RPMI8226 (cell line): ENCODE measurements at regions not wholly inside any gene's neighbourhood (a gene's known extent, or its start where the extent isn't known, plus 50 kb on each side); places are given as distances from the start of the nearest gene placed in this dataset.

ENCODE experiments used
- DNase-seq: peaks from one replicate; pipeline ENCODE4 v3.0.0-alpha.2; 2015

DNA sequence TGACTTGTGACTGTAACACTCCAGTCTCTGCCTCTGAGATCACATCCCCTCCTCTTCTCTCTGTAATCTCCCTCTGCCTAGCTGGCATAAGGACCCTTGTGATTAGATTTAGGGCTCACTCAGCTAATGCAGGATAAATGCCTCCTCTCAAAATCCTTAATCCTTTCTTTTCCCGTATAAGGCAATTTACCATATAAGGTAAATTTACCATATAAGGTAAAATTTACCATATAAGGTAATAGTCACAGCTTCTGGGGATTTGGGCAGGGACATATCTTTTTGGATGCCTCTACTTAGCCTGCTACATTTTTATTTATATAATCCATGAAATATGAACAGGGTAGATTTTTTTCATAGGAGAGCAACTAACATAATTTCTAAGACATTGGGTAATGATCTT is 318.0 kb upstream of the PUM3 start:
- no peak for DNase-seq

DNA sequence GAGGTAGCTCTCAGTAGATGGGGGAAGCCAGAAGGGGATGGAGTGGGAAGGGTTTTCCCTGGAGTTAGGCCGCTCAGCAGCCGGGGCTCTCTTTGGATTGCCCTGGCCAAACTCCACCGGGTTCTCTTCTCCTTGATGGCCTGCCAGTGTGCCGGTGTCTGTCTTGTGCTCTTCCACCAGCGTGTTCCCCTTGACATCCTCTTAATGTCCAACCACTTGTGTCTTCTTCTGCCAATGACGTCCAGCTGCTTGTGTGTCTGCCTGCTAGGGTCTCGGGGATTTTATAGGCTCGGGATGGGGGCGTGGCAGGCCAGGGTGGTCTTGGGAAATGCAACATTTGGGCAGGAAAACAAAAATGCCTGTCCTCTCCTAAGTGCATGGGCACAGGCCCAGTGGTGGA is 313.1 kb upstream of the PUM3 start:
- no peak for DNase-seq

DNA sequence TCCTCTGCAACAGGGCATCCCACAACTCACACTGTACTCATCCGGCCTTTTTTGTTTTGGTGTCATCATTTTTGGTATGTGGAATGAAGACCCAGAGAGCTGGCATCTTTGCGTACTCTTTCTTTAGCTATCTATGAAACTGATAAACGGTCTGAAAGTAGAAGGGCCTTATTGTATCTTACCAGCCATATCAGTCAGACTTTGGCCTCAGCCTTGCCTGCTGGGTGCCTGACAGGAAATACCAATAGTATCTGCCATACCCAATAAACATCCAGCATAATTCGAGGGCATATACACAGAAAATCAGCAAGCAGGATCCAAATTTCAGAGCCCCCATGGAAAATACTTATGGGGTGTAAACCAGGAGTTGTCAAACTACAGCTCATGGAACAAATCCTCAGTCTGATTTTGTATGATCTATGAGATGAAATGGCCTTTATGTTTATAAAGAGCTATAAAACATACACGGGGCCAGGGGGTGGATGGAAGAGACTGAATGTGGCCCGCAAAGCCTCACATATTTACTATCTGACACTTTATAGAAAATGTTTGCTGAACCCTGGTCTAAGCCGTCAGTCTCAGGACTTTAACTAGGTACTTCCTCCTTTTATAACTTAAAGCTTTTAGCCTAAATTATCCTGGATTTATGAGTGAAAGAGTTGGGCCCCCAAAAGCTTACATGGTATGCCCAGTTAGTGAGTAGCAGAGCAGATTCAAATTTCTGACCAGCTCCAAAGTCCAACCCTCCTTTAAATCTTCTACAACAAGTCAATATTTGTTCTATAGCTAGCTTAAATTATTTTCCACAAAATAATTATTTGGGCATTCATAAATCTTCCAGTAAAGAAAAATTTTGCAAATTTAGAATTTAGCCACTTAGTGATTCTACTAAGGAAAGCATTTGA is 308.0 kb upstream of the PUM3 start:
- DNase-seq: no peak

DNA sequence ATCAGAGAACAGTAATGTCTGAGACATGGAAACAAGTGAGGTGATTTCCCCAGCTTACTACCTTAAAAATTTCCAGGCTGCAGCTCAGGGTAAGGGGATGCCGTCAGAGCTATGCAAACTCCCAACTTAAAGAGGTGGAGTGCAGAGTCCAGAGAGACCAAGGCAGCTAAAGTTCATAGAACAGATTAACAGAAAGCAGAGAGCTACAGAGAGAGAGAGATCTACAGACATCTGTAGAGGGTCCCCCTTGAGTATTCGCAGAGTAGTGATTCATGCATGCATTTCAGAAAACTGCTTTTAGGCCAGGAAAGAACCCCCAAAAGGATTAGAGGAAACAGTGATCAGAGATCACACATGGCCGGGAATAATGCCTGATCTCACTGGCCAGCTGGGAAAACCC is 306.2 kb upstream of the PUM3 start:
- no peak for DNase-seq

DNA sequence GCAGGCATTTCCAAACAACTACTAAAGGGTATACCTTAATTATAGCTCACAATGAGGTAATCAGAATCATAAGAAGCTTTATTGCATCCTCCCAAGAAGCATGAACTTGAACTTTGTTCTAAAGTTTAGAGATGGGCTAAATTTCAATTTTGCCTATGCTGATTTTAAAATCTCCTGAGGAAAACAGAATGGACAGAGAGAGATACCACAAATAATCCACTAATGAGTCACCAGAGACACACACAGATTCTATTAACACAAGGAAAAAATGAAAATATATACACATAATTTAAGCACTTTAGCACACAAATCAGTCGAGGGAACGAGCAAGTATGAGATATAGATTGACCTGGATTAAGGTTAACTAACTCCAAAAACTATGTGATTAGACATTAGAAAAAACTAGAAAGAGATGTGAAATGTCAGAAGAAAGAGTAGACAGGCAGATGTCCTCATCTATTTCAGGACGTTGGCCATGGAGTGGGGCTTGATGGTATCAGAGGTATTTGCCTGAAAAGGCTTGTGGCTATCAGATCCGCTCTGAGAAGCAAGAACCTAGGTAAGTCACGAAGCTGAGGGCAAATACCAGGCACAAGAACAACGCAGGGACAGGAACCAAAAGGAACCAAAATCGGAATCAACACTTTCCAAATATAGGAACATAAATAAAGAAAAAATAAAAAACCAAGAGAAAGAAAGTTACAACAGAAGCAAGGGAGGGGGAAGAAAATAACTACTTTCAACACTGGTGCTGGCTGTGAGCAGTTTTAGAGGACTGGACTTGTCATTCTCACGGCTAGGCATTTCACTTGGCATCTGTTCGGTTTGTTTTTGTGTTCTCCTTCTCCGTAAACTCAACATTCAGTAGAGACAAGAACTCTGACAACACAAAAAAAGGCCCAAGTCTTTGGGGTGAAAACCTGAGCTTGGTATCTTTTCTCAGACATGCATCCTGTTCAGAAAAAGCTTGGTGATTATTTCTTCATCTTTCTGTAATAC is 294.6 kb upstream of the PUM3 start:
- no peak for DNase-seq

DNA sequence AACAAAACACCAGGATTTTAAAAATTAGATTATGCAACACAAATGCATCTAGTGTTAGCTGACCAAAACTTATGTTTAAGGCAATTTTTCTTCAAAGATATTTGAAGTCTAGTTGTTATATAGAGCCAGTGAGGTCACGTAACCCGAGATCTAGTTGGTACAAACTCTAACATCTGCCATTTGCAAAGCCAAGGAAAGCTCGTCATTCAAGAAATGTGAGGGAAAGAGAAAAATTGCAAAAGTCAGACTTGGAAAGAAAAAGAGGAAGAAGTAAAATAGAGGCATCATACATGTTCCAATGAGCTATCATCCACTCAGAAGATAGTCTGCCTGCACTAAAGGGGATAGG is 293.4 kb upstream of the PUM3 start:
- no peak for DNase-seq

DNA sequence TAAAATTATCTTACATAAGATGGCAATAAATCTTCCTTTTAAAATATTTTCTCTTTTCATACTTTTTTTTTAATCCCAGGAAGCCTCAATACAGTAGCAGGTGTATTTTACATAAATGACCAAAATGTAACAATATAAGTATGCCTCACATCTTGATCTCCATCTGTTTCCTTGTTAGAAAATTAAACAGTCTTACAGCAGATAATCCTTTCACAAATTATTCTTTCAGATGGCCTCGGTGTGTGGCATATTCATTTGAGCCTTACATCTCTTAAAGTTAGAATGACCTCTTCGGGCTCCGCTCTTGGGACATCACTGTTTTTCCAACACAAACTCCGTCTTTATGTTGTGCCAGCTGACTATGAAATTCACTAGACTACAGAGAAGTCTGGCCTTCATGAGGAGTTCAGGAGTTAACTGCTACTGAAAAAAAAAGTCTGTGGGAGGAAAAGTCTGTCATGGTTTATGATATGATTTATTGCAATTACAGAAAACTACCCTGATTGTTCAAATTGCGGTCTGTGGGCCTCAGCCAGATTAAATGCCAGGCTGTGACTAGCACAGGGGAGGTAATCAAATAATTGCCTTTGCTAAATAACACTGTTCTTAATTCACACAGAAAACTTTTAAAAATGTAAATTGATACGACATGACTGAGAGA is 292.9 kb upstream of the PUM3 start:
- DNase-seq: no peak

DNA sequence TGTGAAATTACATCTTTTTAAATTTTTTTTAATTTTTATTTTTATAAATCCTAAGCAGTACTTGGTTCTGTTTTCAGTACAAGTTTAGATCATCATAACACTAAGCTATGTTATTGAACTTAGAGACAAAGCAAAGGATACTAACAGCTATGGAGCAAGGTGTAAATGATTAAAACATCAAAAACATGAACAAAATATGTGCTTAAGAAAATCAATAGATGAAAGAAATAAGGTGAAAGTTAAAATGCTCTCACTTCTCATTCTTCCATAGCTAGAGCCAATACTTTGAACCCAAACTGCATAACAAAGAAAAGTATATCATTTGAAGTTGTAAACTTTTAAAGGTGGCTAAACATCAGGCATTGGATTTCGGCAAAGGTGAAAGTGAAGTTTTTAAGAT is 292.3 kb upstream of the PUM3 start:
- DNase-seq: no peak

DNA sequence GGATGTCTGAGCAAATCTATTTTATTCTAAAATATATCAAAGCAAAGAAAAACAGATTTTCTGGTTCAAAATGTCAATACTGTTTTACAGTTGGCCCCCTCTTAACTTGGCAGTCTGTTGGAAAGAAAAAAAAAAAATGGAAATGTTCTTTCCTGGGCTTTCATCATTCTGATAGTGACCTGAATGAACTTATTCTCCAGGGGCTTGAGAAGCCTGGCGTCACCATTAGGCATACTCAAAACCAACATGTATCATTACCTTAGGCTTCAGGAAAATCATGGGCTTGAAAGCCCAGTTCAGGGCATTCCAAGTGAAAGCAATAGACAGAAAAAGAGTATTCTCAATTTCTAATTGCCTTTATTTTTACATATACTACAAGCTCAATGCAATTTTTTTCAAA is 283.7 kb upstream of the PUM3 start:
- no peak for DNase-seq

DNA sequence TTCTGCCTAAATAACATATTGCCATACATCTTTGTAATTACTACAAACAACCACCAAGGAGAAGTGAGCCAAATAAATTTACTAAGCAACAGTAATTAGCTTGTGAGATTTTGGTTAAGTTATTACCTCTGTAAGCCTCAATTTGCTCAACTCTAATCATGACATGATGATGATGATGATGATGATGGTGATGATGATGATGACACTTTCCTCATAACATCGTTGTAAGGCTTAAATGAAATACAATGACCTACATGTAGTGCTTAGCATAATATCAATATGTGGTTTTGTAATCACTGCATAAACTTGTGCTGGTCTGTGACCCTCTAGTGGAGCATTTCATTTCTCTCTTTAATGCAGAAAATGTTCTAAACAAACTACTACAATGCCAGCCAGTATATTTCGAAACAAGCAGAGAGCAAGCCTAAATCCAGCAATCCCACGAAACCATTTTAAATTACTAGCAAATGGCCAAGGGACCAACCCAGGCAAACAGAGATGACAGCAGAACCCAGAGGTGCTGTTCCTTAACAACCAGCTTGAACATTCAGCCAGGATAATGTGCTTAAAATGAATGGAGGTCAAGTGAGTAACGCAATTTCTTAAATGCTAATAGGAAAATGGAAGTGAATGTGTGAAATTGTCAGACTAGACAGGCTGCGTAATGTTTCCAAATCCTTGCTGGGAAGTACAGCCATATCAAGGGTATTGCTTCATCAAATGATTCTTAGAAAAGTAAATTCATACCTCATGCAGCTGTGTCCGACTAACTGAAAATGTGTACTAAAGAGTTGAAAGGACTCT is 281.9 kb upstream of the PUM3 start:
- no peak for DNase-seq

DNA sequence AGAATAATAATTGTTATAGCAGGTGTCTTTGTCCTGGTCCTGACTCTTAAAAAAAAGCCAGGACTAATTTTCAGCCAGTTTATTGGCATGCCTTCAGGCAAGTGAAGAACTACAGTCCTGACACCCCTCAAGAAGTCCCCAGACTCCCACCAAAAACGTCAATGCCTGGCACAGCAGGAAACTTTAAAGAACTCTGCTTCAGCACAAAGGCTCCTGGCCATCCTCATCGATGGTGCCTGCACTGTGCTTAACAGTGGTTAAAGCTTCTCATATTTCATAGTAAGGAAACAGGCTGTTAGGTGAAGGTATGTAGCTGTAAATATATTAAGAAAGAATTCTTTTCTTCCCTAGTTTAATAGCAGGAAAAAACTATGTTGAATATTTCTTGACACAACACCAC is 280.1 kb upstream of the PUM3 start:
- DNase-seq: no peak

DNA sequence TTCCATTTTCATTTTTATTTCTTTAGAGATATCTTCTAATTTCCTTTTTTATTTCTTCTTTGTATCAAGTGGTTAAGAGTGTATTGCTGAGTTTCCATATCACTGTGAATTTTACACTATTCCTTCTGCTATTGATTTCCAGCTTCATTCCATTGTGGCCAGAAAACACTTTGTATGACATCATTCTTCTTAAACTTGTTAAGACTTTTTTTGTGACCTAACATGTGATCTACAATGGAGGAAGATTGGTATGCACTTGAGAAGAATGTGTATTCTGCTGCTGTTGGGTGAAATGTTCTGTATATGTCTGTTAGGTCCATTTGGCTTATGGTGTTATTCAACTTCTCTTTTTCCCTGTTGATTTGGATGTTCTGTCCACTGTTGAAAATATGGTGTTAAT is 274.2 kb upstream of the PUM3 start:
- DNase-seq: no peak

DNA sequence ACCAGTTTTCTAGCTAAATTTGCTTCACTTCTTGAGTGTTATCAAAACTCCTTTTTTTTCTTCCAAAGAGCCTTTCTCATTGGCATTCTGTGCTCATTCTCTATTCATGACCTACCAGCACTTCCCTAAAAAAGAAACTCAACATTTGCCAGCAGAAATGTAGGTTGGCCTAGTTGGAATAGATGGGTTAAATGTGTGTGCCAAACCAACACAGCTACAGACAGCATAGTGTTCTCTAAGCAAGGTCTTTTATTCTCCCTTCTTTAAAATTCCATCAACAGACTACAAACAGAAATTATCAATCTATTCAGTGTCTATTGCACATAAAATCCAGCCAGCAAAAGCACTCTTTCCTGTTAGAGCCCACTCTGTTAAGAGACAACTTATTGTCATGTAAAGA is 255.8 kb upstream of the PUM3 start:
- DNase-seq: no peak

DNA sequence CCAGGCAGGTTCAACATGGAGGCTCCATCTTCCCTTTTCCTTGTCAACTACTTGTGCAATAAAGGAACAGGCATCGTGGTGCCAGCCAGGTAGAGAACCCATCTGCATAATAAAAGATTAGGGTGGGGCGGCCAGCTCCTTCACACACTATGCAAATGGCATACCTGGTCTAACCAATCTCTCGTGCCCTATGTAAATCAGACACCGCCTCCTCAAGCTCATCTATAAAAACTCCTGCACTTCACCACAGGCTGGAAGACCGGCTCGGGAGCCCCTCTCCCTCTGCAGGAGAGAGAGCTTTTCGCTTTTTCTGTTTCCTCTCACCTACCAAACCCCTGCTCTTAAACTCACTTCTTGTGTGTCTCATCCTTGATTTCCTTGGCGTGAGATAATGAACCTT is 244.3 kb upstream of the PUM3 start:
- peak; percentile 3 for DNase-seq

DNA sequence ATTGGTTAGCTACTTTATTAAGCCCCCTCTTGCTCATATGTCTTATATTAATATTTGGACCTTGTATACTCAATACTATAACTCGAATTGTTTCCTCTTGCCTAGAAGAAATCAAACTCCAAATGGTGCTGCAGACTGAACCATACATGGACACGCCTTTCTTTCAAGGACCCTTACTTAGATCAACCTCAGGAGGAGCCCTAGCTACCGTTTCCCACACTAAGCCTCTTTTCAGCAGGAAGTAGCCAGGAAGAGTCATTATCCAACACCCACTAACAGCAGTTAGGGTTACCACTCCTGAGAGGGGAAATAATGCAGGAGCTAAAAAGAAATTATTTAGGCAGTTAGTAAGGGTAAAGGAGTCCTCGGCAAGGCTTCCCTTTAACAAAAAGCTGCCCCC is 243.8 kb upstream of the PUM3 start:
- DNase-seq: no peak

DNA sequence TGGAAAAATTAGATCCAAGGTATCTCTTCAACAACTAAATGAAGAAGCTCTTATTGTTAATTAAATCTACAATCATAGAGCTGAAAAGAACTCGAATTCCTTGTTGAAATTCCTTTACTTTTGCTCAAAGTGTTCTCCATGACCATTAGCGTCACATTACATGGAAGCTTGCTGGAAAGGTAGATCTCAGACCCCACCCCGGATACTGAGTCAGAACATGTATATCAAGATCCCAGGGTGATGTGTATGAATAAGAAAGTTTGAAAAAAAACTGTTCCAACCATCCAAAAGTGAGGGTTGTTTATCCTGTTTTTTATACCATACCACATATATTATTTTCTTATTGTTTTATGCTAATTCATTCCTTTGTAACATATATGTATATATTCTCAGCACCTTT is 237.1 kb upstream of the PUM3 start:
- DNase-seq: no peak

DNA sequence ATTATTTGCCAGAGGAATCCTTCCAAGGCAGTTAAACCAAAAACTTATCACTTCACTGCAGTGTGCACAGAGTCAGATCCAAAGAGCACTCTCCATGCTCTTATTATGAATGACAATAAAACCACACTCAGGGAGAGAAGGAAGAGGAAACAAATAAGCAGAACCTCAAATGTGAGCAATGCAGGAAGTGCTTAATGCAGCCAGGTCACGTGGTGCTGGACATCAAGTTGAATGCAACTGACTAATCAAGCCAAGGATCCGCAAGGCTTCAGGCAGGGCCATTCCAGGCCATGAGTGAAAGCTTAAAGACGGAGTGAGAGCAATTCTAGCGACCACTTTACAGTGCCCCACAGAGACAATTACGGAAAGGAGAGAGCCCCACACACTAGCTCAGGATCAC is 230.4 kb upstream of the PUM3 start:
- DNase-seq: no peak

DNA sequence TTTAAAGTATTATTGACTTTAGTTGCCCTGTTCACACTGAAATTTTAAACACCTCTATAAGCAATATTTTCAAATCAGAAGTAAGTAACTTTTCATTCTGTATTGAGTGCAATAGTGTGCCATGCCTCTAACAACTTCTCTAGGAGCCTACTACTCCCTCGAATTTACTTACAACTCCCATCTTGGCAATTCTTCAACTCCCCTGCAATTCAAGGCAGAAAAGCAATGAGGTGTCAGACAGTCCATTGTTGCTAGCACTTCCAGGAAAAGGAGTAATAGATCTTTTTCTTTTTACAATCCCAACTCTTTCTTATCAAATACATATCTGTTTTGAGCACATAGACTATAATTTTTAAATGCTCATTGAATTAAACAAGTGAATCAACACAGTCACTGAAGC is 222.7 kb upstream of the PUM3 start:
- no peak for DNase-seq

DNA sequence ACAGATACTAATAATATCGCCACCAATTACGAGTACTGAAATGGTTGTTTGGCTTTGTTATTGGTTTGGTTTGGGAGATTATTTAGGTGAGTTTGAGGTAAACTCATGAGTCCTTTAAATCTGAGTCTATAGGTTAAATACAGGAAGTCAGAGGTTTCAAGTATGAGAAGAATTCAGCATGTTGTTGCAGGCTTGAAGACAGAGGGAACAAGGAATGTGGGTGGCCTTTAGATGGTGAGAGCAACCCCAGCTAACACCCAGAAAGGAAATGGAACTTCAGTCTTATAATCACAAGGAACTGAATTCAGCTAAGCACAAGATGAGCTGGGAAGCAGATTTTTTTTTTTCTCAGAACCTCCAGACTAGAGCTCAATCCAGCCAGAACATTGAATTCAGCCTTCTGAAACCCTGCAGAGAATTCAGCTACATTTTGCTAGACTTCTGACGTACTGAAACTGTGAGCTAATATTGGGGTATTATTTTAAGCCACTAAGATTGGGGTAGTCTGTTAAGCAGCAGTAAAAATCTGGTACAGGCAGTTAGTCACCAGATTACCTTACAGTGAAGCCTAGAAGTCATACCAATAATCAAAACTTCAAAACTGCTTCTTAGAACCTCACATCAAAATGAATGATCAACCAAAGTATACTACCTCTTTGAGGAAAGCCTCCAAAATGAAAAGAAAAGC is 216.0 kb upstream of the PUM3 start:
- no peak for DNase-seq

DNA sequence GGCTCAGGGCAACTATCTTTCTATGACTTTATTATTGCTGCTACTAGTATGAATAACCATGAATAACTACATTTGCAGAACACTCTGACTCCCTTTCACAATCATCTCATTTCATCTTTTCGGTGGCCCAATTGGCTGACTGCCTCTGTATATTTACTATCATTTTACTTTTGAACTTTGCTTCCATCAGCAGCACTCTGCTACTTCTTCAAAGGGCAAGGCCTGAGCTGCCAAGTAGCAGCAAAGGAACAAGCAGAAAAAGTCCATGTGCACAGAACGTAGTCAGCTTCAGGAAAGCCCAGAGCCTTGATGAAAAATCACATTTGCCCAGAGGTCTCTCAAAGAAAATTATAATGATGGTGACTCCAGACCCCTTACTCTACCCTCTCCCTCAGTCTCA is 214.5 kb upstream of the PUM3 start:
- DNase-seq: no peak

DNA sequence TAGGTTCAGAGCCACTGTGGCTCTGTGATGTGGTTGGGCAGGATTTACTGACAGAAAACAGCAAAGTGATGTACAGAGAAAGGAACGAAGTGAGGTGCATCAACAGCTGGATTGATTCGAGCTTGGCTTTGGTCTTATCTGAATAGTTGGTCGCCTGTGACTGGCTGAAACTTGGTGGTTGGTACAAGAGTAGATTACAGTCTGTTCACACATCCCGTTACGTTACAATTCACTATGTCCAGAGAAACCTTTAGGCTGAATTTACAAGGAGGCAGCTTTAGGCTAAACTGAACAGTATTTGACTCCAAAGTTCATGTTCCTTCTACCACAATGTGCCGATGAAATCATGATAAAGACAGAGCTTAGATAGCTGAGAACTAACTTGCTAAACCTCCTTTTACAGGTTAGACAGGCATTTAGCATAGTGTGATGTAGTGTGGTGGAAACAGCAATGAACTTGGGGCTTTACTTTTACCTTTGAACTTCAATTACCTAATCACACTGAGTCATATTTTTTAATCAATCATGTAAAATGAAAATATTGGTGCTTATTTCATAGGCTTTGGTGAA is 210.2 kb upstream of the PUM3 start:
- no peak for DNase-seq

DNA sequence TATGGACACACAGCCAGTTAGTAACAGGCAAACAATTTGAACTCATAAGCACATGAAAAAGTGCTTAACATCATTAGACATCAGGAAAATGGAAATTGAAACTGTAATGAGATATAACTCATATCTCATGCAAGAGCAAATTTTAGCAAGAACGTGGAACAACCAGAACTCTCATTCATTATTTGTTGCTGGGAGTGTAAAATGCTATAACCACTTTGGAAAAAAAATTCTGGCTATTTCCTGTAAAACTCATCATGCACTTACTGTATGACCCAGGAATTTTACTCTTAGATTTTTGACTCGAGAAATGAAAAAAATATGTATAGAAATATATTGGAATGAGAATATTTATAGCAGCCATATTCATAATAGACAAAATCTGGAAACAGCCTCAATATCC is 205.7 kb upstream of the PUM3 start:
- no peak for DNase-seq
